GM18867 (cell line): ENCODE measurements at regions not wholly inside any gene's neighbourhood (a gene's known extent, or its start where the extent isn't known, plus 50 kb on each side); places are given as distances from the start of the nearest gene placed in this dataset.

Experiments used
- ATAC-seq: cut with Tn5 transposase; IDR thresholded peaks from one replicate; pipeline ENCODE4 v1.9.1; 2021; ENCODE audit warnings: mild to moderate bottlenecking, moderate library complexity; ENCODE audit not compliant: unreplicated experiment

- ATAC-seq, result no peak
Observed at GRCh38 chr2:153197402-153198386, 280.9 kb downstream of the RPRM start.

GRCh38 chr2:153196378-153197058 is 282.0 kb downstream of the RPRM start:
- no peak for ATAC-seq

- no peak for ATAC-seq
Observed at GRCh38 chr2:153195342-153195741, 283.2 kb downstream of the RPRM start.

- ATAC-seq, result no peak
Observed at GRCh38 chr2:153189091-153189888, 289.3 kb downstream of the RPRM start.

- ATAC-seq, result no peak
Observed at GRCh38 chr2:153179808-153180207, 298.8 kb downstream of the RPRM start.

- ATAC-seq, result no peak
Observed at GRCh38 chr2:153169609-153170008, 309.0 kb downstream of the RPRM start.

GRCh38 chr2:153165021-153165420 is 313.5 kb downstream of the RPRM start:
- no peak for ATAC-seq

GRCh38 chr2:153163055-153163454 is 315.5 kb downstream of the RPRM start:
- no peak for ATAC-seq

- ATAC-seq, result no peak
Observed at GRCh38 chr2:153156743-153157142, 321.8 kb downstream of the RPRM start.

GRCh38 chr2:153152036-153152435 is 326.5 kb downstream of the RPRM start:
- no peak for ATAC-seq

- ATAC-seq, result no peak
Observed at GRCh38 chr2:153145470-153145978, 333.0 kb downstream of the RPRM start.

- ATAC-seq, result no peak
Observed at GRCh38 chr2:153143540-153143939, 335.0 kb downstream of the RPRM start.

- no peak for ATAC-seq
Observed at GRCh38 chr2:153140498-153140897, 338.1 kb downstream of the RPRM start.

- no peak for ATAC-seq
Observed at GRCh38 chr2:153138651-153139375, 339.7 kb downstream of the RPRM start.

GRCh38 chr2:153136216-153136615 is 342.3 kb downstream of the RPRM start:
- no peak for ATAC-seq

GRCh38 chr2:153134725-153135124 is 343.8 kb downstream of the RPRM start:
- ATAC-seq, result no peak

- ATAC-seq, result no peak
Observed at GRCh38 chr2:153133716-153134115, 344.8 kb downstream of the RPRM start.

GRCh38 chr2:153132418-153132817 is 346.1 kb downstream of the RPRM start:
- no peak for ATAC-seq

- ATAC-seq, result no peak
Observed at GRCh38 chr2:153115141-153115540, 363.4 kb downstream of the RPRM start.

- no peak for ATAC-seq
Observed at GRCh38 chr2:153110486-153110885, 368.1 kb downstream of the RPRM start.
